Transverse colon (tissue), 3 donors: ENCODE measurements at regions not wholly inside any gene's neighbourhood (a gene's known extent, or its start where the extent isn't known, plus 50 kb on each side); places are given as distances from the start of the nearest gene placed in this dataset.

Experiments used
- EP300 ChIP-seq: sonication (generic); formaldehyde crosslinking; IDR thresholded peaks from one replicate; pipeline ENCODE4 v1.6.1; 2017; ENCODE audit warnings: antibody characterized with exemption, low read depth
- TF ChIP-seq, protein P1 (sequence below), 5 experiments: fragments of 200-600 bp in 3 of 5; fragments of 450-650 bp in 2 of 5; sonication (generic) in 3 of 5; IDR thresholded peaks; 1 replicate in 2 of 5; 2 replicates in 3 of 5; pipeline ENCODE4 v1.5.1; 2016 to 2017; ENCODE audit warnings: antibody characterized with exemption in 5 of 5, inconsistent platforms in 3 of 5, mild to moderate bottlenecking in 2 of 5, moderate library complexity in 1 of 5

DNA sequence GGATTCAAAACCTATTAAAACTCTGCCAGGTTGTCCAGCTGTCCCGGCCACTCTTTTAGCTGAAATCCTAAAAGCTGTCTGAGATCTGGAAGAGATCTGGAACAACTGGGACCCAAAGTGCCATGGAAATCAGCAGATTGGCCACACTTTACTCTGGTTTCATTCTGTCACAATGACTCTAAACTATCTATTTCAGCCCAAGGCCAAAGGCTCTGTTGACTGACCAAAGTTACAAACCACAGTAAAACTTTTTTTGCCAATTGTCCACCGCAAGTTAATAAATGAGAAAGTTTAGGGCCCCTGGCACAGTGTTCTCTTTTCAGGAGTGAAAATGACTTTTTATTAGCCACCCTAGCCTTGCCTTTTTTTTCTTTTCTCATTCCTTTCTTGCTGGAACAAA lies 113.4 kb upstream of the CPM start:
- TF ChIP-seq, protein P1, sequence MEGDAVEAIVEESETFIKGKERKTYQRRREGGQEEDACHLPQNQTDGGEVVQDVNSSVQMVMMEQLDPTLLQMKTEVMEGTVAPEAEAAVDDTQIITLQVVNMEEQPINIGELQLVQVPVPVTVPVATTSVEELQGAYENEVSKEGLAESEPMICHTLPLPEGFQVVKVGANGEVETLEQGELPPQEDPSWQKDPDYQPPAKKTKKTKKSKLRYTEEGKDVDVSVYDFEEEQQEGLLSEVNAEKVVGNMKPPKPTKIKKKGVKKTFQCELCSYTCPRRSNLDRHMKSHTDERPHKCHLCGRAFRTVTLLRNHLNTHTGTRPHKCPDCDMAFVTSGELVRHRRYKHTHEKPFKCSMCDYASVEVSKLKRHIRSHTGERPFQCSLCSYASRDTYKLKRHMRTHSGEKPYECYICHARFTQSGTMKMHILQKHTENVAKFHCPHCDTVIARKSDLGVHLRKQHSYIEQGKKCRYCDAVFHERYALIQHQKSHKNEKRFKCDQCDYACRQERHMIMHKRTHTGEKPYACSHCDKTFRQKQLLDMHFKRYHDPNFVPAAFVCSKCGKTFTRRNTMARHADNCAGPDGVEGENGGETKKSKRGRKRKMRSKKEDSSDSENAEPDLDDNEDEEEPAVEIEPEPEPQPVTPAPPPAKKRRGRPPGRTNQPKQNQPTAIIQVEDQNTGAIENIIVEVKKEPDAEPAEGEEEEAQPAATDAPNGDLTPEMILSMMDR (IDR thresholded peaks at IDR 0.05), result no peak
- no peak for TF ChIP-seq EP300
